ENCODE measurements at regions not wholly inside any gene's neighbourhood (a gene's known extent, or its start where the extent isn't known, plus 50 kb on each side); places are given as distances from the start of the nearest gene placed in this dataset.

GRCh38 chr3:24607281-24607680, 112.6 kb upstream of the THRB start:
- DNase-seq (ENCODE audit: low read depth) = no peak
- TF ChIP-seq CTCF (conservative IDR thresholded peaks at IDR 0.05; ENCODE audit: control insufficient read depth, insufficient read depth, low read depth, low read length) = no peak
- no peak overlapping the region for H3K4me3 ChIP-seq (ENCODE audit: control insufficient read depth, low read depth, low read length)

- no peak overlapping the region for H3K4me3 ChIP-seq (ENCODE audit: control insufficient read depth, low read depth, low read length)
- peak; percentile 59 for DNase-seq (ENCODE audit: low read depth)
These were observed 114.2 kb upstream of the THRB start for GRCh38 chr3:24608701-24609390.

GRCh38 chr3:24614359-24614758, 119.7 kb upstream of the THRB start:
- DNase-seq (ENCODE audit: low read depth) = no peak
- no peak overlapping the region for H3K4me3 ChIP-seq (ENCODE audit: control insufficient read depth, low read depth, low read length)
- TF ChIP-seq CTCF (conservative IDR thresholded peaks at IDR 0.05; ENCODE audit: control insufficient read depth, insufficient read depth, low read depth, low read length) = no peak

More at GRCh38 chr3:24608701-24609390, 114.2 kb upstream of the THRB start:
- TF ChIP-seq CTCF (conservative IDR thresholded peaks at IDR 0.05; ENCODE audit: control insufficient read depth, insufficient read depth, low read depth, low read length) = no peak

- no peak overlapping the region for H3K4me3 ChIP-seq (ENCODE audit: control insufficient read depth, low read depth, low read length)
- DNase-seq (ENCODE audit: low read depth) = no peak
- no peak for TF ChIP-seq CTCF (conservative IDR thresholded peaks at IDR 0.05; ENCODE audit: control insufficient read depth, insufficient read depth, low read depth, low read length)
These were observed 120.5 kb upstream of the THRB start for GRCh38 chr3:24615177-24615576.

GRCh38 chr3:24616110-24616829, 121.6 kb upstream of the THRB start:
- no peak for DNase-seq (ENCODE audit: low read depth)
- no peak for TF ChIP-seq CTCF (conservative IDR thresholded peaks at IDR 0.05; ENCODE audit: control insufficient read depth, insufficient read depth, low read depth, low read length)
- H3K4me3 ChIP-seq (ENCODE audit: control insufficient read depth, low read depth, low read length) = no peak overlapping the region

GRCh38 chr3:24622138-24622537, 127.5 kb upstream of the THRB start:
- no peak for TF ChIP-seq CTCF (conservative IDR thresholded peaks at IDR 0.05; ENCODE audit: control insufficient read depth, insufficient read depth, low read depth, low read length)
- no peak overlapping the region for H3K4me3 ChIP-seq (ENCODE audit: control insufficient read depth, low read depth, low read length)
- DNase-seq (ENCODE audit: low read depth) = no peak
